SHP77 (cell line): ENCODE measurements at regions not wholly inside any gene's neighbourhood (a gene's known extent, or its start where the extent isn't known, plus 50 kb on each side); places are given as distances from the start of the nearest gene placed in this dataset.
A peak's percentile ranks its signal among the peaks of the same experiment; 100 is the strongest.
"Not testable (repeated sequence)": the region's sequence is repeated elsewhere in the genome, so short reads cannot be mapped to it uniquely, and the experiment has no call there.

ENCODE experiments used
- DNase-seq, 2 experiments: peaks; one replicate each; lab custom pipeline; 2025; lab: John Stamatoyannopoulos, UW

DNA sequence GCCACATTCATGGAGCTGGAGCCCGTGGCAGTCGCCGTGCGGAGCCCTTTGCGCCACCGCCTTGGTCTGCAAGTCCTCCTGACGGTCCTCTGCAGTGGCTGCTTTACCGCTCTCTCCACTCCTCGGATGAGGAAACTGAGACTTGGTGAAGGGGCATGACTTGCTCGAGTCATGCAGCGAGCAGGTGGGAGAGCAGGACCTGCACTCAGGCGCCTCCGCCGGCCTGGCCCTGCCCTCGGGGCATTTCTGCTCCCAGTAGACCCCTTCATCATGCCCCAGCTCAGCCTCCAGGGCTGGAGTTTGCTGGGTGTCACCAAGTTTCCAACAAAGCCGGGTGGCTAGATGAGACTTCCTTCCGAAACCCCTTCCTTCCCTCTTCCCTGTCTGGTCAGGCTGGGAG is 100.0 kb upstream of the TARDBP start:
- DNase-seq: no peak

DNA sequence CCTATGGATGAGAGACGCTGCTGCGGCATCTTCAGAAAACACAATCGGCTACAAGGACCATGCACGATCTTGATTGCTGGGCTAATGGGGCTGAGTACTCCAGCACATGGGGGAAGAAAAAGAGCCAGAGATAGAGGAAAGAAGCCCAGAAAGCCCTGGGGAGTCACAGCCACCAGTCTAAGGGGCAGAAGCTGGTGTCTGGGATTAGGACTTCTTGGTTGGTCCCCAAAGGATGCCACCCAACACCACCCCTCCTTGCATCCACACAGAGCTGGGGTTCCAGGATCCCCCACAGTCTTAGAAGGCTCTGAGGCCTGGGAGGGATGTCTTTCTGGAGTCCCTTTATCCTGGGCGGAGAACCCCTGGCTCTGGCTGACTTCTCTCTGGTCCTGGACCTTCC is 98.4 kb upstream of the TARDBP start:
- DNase-seq: no peak

DNA sequence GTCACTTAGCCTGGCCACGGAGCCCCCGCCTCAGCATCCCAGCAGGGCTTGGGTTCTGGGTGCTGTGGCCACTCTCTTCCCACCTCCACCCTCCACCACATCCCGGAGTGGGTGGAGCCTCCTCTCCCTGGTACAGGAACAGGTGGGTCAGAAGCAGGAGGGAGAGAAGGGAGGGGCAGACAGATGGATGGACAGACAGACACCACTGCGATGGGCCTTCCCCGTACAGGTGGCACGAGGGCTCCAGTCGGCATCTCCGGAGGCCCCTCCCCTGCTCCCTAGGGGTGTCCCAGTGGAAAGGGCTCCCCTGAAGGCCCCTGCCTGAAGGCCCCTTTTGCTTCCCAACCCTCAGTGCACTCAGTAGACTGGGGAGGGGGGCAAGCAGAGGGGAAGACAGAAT is 96.9 kb upstream of the TARDBP start:
- no peak for DNase-seq

DNA sequence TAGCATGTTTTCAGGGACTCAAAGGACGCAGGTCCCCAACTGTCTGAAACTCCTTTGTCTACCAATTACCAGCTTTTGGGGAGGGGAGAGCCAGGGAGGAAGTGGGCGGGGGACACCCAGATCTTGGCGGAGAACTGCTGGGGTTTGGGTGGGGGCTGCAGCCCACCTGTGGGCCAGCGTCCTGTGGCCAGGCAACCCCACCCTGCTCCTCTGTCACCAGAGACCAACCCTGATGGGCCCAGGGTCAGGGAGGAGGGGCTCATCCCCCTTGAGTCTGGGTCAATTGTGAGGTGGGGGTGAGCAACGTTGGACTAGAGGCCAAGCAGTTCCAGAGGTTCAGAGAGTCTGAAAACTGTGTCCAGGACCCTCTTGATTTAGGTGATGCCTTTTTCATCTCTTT is 96.1 kb upstream of the TARDBP start:
- DNase-seq: no peak

DNA sequence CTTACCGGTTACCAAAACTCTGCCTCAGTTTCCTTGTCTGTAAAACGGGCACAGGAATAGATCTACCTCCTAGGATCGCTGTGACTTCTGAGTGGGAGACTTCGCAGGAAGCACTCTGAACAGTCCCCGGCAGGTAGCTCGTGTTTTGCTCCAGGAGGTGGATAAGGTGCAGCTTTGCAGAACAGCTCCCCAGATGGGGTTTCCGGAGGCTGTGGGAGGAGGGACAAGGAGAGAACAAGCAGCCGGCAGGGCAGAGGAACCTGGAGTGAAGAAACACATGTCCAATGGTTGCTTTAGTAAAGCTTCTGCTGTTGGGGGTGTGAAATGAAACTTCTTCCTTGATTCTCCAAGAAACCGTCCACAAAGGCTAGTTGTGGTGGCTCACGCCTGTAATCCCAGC is 95.5 kb upstream of the TARDBP start:
- no peak for DNase-seq

DNA sequence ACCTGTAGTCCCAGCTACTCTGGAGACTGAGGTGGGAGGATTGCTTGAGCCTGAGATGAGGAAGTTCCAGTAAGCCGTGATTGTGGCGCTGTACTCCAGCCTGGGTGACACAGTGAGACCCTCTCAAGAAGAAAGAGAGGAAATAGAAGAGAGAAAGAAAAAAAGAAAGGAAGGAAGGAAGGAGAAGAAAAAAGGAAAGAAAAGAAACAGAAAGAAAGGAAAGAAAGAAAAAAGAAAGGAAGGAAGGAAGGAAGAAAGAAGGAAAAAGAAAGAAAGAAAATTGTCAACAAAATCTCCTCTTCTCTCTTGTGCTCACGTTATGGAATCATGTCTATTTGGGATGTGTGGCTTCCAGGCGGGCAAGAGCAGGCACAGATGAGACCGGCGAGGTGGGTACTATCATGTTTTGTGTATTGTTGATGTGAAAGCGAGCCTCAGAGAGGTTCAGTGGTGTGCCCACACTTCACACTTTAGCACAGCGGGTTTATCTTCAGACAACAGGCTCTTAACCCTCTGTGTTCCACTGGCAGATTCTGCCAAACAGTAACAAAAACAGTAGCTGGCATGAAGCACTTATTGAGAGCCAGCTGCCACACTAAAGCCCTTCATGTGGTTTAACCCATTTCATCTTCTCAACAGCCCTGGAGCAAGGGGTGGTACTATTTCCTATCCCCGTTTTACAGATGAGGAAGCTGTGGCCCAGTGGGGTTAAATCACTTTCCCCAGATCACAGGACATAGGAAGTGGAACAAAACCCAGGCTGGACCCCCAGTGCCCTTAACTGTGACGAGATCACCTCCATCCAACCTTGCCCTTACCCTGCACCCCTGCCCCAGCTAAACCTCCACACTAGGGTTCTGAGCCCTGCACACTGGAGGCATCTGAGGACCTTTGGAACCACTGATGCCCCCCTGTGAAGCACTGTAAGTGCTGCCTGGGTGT is 94.7 kb upstream of the TARDBP start:
- no peak for DNase-seq

DNA sequence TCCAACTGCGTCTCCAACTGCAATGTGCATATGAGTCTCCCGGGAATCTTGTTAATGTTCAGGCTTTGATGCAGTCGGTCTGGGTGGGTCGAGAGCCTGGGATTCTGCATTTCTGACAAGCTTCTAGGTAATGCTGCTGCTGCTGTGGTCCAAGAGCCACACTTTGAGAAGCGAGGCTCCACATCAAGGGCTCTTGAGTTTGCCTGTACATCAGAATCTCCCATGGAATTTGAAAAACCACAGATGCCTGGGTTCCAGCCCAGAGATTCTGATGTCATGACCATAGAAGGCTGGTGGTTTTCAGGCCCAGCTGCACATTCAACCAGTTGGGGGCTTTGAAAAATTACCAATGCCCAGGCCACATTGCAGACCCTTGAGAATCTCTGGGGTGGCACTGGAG is 93.9 kb upstream of the TARDBP start:
- no peak for DNase-seq

DNA sequence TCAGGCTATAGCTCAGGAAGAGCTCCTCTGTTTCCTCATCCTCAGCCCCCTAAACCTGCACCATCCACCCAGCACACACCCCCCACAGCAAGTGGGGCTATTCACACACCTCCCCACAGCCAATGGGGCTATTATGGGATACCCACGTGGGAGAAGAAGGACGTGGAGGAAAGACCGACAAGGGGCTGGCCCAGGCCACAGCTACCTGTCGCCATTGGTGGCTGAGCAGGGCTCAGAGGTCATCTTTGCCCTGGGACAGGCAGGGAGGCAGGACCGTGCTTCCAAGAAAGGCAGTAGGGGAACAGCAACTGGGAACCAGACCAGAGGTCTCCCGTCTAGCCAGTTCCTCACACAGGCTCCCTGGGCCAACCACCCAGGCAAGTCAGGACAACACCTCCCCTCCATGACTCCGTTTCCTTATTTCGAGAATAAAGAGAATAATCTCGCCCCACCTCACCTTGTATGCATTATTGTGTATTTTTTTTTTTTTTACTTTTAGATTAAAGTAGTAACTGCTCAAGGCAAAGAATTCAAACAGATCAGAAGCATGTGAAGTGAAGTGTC is 92.3 kb upstream of the TARDBP start:
- no peak for DNase-seq

DNA sequence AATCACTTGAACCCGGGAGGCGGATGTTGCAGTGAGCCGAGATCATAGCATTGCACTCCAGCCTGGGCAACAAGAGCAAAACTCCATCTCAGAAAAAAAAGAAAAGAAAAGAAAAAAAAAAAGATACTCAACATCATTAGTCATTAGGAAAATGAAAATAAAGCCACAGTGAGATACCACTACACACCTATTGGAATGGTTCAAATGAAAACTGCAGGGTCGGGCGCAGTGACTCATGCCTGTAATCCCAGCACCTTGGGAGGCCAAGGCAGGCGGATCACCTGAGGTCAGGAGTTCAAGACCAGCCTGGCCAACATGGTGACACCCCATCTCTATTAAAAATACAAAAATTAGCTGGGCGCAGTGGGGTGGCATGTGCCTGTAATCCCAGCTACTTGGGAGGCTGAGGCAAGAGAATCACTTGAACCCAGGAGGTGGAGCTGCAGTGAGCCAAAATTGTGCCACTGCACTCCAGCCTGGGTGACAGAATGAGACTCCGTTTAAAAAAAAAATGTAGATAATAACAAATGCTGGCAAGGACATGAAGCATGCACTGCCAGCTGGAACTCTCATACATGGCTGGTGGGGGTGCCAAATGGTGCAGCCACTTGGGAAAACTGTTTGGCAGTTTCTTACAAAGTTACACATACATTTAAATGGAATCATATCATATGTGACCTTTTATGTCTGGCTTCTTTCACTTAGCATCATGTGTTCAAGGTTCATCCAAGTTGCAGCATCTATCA is 90.0 kb upstream of the TARDBP start:
- not testable (repeated sequence) for DNase-seq

DNA sequence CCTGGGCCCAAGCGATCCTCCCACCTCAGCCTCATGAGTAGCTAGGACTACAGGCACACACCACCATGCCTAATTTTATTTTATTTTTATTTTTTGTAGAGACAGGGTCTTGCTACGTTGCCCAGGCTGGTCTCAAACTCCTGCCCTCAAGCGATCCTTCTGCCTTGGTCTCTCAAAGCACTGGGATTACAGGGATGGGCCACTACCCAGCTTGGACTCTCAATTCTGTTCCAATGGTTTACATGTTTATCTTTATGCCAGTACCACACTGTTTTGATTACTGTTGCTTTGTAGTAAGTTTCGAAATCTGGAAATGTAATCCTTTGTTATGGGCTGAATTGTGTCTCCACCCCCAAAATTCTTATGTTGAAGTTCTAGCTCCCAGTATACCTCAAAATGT is 88.4 kb upstream of the TARDBP start:
- no peak for DNase-seq

DNA sequence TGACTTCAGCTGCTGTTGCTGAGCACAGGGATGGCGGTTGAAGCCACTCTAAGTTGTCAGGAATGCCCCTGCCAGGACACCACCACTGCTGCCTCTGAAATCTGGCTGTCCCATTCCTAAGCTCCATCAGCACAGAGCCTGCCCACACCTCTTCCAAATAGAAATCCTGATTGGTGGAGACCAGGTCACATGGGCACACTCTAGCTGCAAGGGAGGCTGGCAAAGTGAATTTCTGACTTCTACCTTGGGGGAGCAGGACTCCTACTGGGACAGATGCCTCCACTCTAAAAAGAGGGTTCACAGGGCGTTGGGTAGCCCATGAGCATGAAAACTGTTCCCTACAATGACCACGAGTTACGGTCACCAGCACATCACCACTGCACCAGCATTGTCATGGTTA is 83.8 kb upstream of the TARDBP start:
- DNase-seq: no peak

DNA sequence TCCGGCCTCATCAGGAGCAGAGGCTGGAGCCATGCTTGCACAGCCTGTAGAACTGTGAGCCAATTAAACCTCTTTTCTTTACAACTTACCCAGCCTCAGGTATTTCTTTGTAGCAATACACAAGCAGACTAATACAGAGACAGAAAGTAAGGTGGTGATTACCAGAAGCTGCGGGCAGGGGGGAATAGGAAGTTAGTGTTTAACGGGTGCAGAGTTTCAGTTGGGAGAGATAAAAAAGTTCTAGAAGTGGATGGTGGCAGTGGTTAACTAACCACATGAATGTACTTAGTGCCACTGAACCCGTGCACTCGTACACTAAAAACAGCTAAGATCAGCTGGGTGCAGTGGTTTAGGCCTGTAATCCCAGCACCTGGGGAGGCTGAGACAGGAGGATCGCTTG is 80.4 kb upstream of the TARDBP start:
- DNase-seq: no peak

DNA sequence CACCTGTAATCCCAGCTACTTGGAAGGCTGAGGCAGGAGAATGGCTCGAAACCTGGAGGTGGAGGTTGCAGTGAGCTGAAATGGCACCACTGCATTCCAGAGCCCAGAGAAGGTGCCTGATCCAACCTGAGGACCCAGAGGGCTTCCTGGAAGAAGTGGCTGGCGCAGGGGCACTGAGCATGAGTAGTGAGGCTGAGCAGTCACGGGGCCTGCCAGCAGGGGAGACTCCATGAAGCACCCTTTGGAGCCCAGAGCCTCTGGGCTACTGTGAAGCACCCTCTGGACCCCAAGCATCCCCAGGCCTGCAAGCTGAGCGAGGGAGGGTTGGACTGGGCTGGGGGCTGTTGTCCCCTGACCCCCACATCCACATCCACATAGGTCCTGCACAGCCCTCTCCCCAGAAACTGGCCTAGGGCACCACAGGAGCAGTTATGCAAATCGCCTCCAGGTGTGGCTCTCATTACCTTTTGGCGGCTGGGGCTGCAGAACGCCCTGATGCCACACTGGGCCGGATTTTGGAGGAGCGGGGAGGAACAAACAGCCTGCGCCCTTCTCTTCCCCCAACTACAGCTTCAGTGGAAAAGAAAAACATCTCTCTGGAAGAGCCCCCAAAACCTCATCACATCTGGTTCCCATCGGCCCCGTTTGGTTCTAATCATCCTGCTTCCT is 78.2 kb upstream of the TARDBP start:
- DNase-seq: no peak

DNA sequence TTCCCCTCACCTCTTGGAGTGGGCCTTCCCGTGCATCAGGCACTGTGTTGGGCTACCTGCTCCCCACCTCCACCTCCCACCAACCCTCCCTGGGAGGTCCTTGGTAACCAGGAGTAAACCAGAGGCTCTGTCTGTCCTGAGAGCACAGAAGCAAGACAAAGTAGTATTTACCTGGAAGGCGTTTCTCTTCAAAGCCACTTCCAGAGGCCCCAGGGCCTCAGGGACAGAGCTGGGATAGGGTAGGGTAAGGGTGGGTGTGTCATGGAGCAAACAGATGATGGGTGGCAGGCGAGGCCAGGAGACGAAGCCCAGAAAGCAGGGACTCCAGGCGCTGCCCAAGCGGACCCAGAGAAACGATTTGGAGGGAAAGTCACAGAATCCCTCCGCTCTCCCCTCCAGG is 77.2 kb upstream of the TARDBP start:
- DNase-seq: no peak

DNA sequence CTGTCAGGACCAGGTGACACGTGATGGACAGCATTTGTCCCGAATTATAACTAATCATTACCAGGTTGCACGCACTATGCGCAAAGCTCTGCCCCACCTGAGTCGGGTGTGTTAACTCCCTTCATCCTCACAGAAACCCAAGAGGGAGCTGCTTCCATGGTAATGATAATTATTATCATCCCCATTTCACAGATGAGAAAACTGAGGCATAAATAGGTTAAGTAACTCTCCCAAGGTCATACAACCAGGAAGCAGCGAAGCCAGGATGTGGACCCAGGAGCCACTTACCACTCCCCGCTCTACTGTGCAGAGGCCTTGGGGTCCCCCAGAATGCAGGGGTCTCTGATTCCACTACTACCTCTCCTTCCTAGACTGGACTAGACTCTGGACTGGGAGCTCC is 76.7 kb upstream of the TARDBP start:
- DNase-seq: no peak

DNA sequence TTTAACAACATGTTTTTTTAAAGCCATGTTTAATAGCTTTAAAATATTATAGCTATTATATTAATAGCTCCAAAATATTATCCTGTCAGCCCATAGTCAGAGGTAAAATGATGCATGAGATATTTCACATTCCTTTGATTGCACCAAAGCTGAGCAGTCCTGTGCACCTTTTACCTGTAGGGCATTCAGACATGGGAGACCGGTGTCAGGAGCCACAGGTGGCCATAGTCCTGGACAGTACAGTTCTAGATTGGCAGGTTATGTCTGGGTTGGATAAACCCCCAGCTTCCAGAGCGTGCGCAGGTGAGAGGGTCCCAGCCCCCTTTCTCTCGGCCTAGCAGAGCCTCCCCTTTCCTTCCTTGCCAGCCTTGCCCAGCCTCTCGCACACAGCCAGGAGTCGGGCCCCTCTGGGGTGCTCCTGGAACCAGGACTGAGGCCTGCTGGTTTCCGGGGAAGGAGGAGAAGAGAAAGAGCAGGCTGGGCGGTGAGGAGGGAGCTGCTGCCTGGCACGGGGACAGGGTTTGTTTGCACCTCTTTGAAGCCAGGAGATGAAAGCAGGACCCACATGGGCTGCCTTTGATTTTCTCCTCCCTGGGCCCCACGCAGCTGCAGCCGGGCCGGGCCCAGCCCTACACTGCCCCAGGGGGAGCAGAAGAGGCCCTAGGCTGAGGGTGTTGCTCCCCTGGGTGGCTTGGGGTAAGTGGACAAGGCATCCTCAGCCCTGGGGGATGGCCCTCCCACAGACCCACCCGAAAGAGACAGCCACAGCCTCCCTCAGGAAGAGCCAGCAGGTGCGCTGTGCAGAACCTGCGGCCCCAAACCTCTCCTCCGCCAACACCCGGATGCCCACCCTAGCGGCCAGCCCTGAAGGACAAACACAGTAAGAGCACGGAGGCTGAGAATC is 75.2 kb upstream of the TARDBP start:
- DNase-seq: peak in 1 of 2 experiments; percentile 30

DNA sequence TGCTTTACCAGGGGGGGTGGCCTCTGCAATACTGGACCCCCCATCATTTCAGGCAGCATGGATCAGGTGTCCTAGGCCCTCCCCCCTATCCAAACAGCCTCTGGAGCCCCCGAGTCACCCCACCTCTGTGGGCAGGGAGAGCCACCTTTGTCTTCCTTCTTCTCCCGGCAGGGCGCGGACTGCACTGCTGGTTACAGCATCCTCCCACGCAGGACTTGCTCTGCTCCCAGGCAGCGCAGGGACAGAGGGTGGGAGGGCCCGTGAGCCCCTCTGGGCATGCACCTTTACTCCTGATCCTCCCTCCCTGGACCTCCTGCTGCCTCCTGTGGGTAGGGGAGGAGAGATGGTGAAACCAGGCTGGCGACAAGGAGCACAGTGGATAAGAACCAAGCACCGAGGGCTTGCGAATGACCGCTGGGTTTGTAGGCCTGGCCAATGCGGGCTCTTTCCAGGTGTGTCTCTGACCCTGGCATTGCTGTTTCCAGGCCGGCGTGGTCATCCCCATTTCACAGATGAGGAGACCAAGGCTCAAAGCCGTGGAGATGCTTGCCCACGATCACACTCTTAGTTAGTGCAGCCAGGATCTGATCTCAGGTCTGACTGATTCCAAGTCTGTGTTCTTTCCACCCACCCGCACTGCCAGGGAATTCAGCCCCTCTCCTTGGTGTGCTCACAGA is 73.6 kb upstream of the TARDBP start:
- no peak for DNase-seq

DNA sequence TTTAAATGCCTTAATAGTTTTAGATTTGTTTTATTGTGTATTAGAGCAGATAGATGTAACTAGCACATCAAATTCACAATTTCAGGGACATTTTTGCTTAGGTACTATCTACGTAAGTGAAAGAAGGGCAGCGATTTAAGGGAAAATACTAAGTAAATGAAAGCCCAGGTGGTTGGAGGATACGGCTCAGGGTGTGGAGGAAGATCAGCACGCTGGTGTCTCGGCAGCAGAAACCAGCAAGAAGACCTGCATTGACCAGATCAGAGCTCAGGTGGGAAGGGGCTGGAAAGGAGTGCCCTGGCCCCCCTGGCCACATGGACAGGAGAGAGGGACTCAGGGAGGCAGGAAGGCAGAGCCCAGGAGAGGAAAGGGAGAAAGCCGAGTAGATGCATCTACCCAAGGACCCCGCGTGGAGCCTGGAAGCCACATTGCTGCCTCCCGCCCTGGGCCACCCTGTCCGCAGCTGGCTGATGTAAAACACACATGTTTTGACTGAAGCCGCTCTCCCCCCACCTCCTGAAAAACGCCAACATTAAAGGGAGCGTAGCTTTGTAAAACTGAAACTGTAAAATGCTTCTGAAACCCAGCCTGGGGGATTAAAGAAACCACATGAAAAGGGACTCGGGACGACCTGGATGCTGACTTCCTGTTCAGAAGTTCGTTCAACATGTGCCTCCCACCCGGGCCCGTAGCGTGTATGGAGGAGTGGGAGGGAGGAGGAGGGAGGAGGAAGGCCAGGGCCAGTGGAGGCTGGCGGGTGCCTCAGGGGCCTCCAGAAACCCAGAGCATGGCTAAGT is 72.6 kb upstream of the TARDBP start:
- no peak for DNase-seq

DNA sequence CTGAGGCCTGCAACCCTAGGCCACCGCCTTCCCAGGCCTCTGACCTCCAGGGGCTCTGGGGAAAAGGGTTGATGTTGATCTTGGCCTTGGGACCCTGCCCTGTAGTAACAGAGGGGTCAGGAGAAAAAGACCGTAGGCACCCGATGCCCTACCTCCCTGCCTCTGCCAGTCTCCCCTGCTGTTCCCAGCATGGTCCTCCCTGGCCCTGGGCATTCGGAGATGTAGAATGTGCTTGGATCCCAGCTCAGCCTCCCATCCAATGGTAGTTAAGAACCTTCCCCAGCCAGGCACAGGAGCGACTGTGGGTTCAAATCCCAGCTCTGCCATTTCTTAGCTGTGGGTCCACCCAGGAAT is 72.0 kb upstream of the TARDBP start:
- DNase-seq: no peak

DNA sequence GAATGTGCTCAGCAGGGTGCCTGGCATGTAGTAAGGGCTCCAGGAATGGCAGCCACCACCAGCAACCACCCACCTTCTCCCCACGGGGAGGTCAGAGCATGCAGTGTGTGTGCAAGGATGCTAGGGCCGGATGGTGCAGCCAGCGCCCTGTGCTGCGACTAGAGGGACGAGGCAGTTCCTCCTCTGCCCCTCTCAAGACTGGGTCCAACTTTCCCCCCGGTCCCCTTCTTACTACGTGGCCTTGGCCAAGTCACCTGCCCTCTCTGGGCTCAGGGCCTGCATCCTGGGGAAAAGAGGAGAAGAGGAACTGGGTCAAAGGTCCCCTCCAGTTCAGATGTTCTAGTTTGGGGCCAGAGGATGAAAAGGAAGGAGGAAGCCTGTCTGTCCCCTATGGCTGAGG is 71.6 kb upstream of the TARDBP start:
- no peak for DNase-seq
